Endothelial cell of umbilical vein (primary cell): ENCODE measurements at regions not wholly inside any gene's neighbourhood (a gene's known extent, or its start where the extent isn't known, plus 50 kb on each side); places are given as distances from the start of the nearest gene placed in this dataset.

ENCODE experiments used
- BruUV-seq: library from RNA; stranded (reverse); fragments of 400-500 nt; replicated peaks from 2 replicates; lab custom pipeline; 2021; lab: Mats Ljungman, UMichigan
- CTCF ChIA-PET: fragments of 300-600, 350-600 bp; sonication (Branson Sonifier 250); formaldehyde crosslinking; loops from one replicate; lab custom pipeline; 2021; ENCODE audit warnings: antibody characterized with exemption, inconsistent platforms; lab: Charles Lee
- POLR2A ChIA-PET: fragments of 300-600, 350-600 bp; sonication (Branson Sonifier 250); formaldehyde crosslinking; loops from one replicate; lab custom pipeline; 2021; ENCODE audit warnings: antibody characterized with exemption, inconsistent platforms; lab: Charles Lee
- DNase-seq: peaks from one replicate; pipeline ENCODE4 v3.0.0-alpha.2; 2011; ENCODE audit warnings: low read depth, low spot score
- FAIRE-seq: peaks from 2 replicates; lab custom pipeline; 2011; peaks lifted over from hg19 to GRCh38; lab: Jason Lieb, UNC
- H2AFZ ChIP-seq: 2 replicates; pipeline ENCODE4 v1.6.0; 2012; ENCODE audit warnings: low read depth, low read length, control low read depth, inconsistent platforms
- H3K27ac ChIP-seq: 2 replicates; pipeline ENCODE4 v1.5.1; 2011; ENCODE audit warnings: low read depth, mild to moderate bottlenecking, control low read depth, low read length, moderate library complexity; ENCODE audit not compliant: insufficient read depth
- H3K27me3 ChIP-seq, 2 experiments: 2 replicates each; pipeline versions ENCODE4 v1.6.0 to v1.6.1; 2011; ENCODE audit warnings: low read length in 2 of 2, mixed read lengths in 1 of 2; ENCODE audit not compliant: control insufficient read depth in 2 of 2, insufficient read depth in 2 of 2
- H3K36me3 ChIP-seq, 2 experiments: 2 replicates in 1 of 2; 3 replicates in 1 of 2; pipeline ENCODE4 v1.5.1; 2011; ENCODE audit warnings: low read length in 2 of 2, mild to moderate bottlenecking in 1 of 2, moderate library complexity in 1 of 2; ENCODE audit not compliant: control insufficient read depth in 2 of 2, insufficient read depth in 2 of 2; ENCODE audit errors: extremely low read depth in 1 of 2
- H3K4me1 ChIP-seq: 3 replicates; pipeline ENCODE4 v1.5.1; 2011; ENCODE audit warnings: mild to moderate bottlenecking, low read length; ENCODE audit not compliant: control insufficient read depth, insufficient read depth; ENCODE audit errors: extremely low read depth
- H3K4me2 ChIP-seq: 2 replicates; pipeline ENCODE4 v1.6.1; 2011; ENCODE audit warnings: low read length, control low read depth, mixed read lengths; ENCODE audit not compliant: insufficient read depth
- H3K4me3 ChIP-seq, 3 experiments: fragments of 200-600 bp in 1 of 3; sonication (generic), shearing (Covaris generic) in 1 of 3; replicated peaks in 1 of 3; 2 replicates each; pipeline ENCODE4 v1.5.1; 2011 to 2016; ENCODE audit warnings: control low read depth in 3 of 3, low read length in 3 of 3, mild to moderate bottlenecking in 2 of 3, inconsistent platforms in 1 of 3, low read depth in 1 of 3, moderate library complexity in 1 of 3; ENCODE audit not compliant: insufficient read depth in 1 of 3
- H3K79me2 ChIP-seq: 2 replicates; pipeline ENCODE4 v1.6.0; 2012; ENCODE audit warnings: low read length, inconsistent platforms; ENCODE audit not compliant: control insufficient read depth, insufficient read depth
- H3K9ac ChIP-seq: replicated peaks from 2 replicates; pipeline ENCODE3; 2011; ENCODE audit warnings: low read length, control low read depth; ENCODE audit not compliant: insufficient read depth; ENCODE audit errors: extremely low read depth
- H3K9me1 ChIP-seq: replicated peaks from 3 replicates; pipeline ENCODE4 v1.6.0; 2011; ENCODE audit warnings: mild to moderate bottlenecking, low read length; ENCODE audit not compliant: control insufficient read depth, insufficient read depth; ENCODE audit errors: extremely low read depth
- H3K9me3 ChIP-seq: replicated peaks from 2 replicates; pipeline ENCODE4 v1.5.1; 2012; ENCODE audit warnings: low read length, inconsistent platforms; ENCODE audit not compliant: control insufficient read depth, insufficient read depth
- H4K20me1 ChIP-seq: replicated peaks from 2 replicates; pipeline ENCODE3; 2011; ENCODE audit warnings: mild to moderate bottlenecking, low read length; ENCODE audit not compliant: control insufficient read depth, insufficient read depth; ENCODE audit errors: extremely low read depth
- CTCF ChIP-seq, 2 donors: IDR thresholded peaks; 1 replicate in 1 of 2; 2 replicates in 1 of 2; pipeline ENCODE4 v1.5.1; 2011; ENCODE audit warnings: low read length in 2 of 2, mild to moderate bottlenecking in 2 of 2, moderate library complexity in 2 of 2, control low read depth in 1 of 2, inconsistent platforms in 1 of 2, low read depth in 1 of 2; ENCODE audit not compliant: insufficient read depth in 1 of 2; ENCODE audit errors: extremely low read depth in 1 of 2
- EZH2 ChIP-seq: IDR thresholded peaks from 2 replicates; pipeline ENCODE4 v1.6.1; 2012; ENCODE audit warnings: borderline replicate concordance, low read depth, mild to moderate bottlenecking, moderate library complexity, low read length, inconsistent platforms; ENCODE audit not compliant: severe bottlenecking
- FOS ChIP-seq: IDR thresholded peaks from 2 replicates; pipeline ENCODE4 v1.6.1; 2011; ENCODE audit warnings: mild to moderate bottlenecking, low read length, moderate library complexity, borderline replicate concordance; ENCODE audit not compliant: insufficient read depth
- GATA2 ChIP-seq: IDR thresholded peaks from 2 replicates; pipeline ENCODE4 v1.7.0; 2011; ENCODE audit warnings: low read depth, mild to moderate bottlenecking, moderate library complexity, mixed read lengths, low read length; ENCODE audit not compliant: insufficient read length, insufficient read depth
- JUN ChIP-seq: IDR thresholded peaks from 2 replicates; pipeline ENCODE4 v1.6.1; 2011; ENCODE audit warnings: borderline replicate concordance, low read depth; ENCODE audit not compliant: insufficient read length, insufficient read depth
- MYC ChIP-seq: IDR thresholded peaks from one replicate; pipeline ENCODE4 v1.6.1; 2011; ENCODE audit warnings: mild to moderate bottlenecking, low read depth, low read length
- POLR2A ChIP-seq: IDR thresholded peaks from 2 replicates; pipeline ENCODE4 v1.6.1; 2012; ENCODE audit warnings: low read depth, mild to moderate bottlenecking, control low read depth, low read length
- POLR2AphosphoS5 ChIP-seq: IDR thresholded peaks from 2 replicates; pipeline ENCODE4 v1.6.1; 2012; ENCODE audit warnings: low read depth, mild to moderate bottlenecking, control low read depth, low read length, moderate library complexity; ENCODE audit not compliant: insufficient read depth
- dilution Hi-C: fragments of 300-500 bp; cut with MboI; formaldehyde crosslinking; loops from one replicate; pipeline ENCODE4 v1.15.0; 2019; ENCODE audit warnings: low sequenced_read_pairs; ENCODE audit not compliant: extremely low pct_ligation_motif_present
- intact Hi-C: fragments of 100-400 bp; cut with micrococcal nuclease; formaldehyde crosslinking; loops from one replicate; pipeline ENCODE4 v1.10.0; 2022
- TF ChIP-seq, protein P1 (sequence below): IDR thresholded peaks from 2 replicates; pipeline ENCODE4 v1.6.1; 2011; ENCODE audit not compliant: insufficient read depth, insufficient read length

DNA sequence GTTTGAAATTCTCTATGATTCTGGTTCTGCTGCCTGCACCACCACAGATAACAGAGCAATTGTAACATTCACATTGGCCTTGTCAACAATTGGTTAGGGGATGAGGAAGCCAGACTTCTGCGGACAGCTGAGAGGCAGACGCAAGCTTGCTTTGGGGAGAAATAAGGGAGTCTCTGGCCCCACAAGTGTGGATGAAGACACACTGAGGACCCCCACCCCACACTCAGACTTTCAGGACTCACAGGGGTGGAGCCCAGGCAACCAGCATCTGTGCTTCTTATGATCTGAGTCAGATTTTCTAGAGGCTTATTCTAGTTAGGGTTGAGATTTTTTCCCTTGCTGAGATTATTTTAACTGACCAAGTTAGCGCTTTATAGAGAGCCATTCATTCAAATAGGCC lies 140.3 kb upstream of the IRX2 start:
- Histone ChIP-seq H3K36me3 (no peaks in the 10 kb centered on the region), H3K4me3 (no peak overlapping the region), H3K27me3 (no peaks in the 10 kb centered on the region), H2AFZ (no peak overlapping the region), H3K4me2 (no peak overlapping the region), H3K4me1 (no peaks in the 10 kb centered on the region), H3K27ac (no peak overlapping the region), H4K20me1 (no peaks in the 10 kb centered on the region), H3K9me1 (no peaks in the 10 kb centered on the region), H3K9me3 (peaks cover 13% of the 10 kb centered on the region), H3K9ac (no peak overlapping the region), H3K79me2 (no peaks in the 10 kb centered on the region)
- intact Hi-C loops (no loop called here), dilution Hi-C loops (no loop called here)
- POLR2A ChIA-PET: no interaction called here
- TF ChIP-seq, protein P1, sequence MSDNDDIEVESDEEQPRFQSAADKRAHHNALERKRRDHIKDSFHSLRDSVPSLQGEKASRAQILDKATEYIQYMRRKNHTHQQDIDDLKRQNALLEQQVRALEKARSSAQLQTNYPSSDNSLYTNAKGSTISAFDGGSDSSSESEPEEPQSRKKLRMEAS: no peak
- TF ChIP-seq GATA2 (no peak), POLR2A (no peak), FOS (no peak), MYC (no peak), EZH2 (no peak), CTCF (IDR thresholded peaks at IDR 0.05; ENCODE audit: extremely low read depth in 1 of 2, insufficient read depth in 1 of 2, low read depth in 1 of 2, low read length in 2 of 2) (no peak), POLR2AphosphoS5 (no peak), JUN (no peak)
- BruUV-seq: no TSS peak
- FAIRE-seq (no peak), DNase-seq (no peak)
- CTCF ChIA-PET: no interaction called here
